Upper lobe of right lung (tissue), 1 donor: ENCODE measurements at regions not wholly inside any gene's neighbourhood (a gene's known extent, or its start where the extent isn't known, plus 50 kb on each side); places are given as distances from the start of the nearest gene placed in this dataset.

Source experiments
- ATAC-seq: fragments of 200-7000 bp; cut with Tn5 transposase; one replicate; pipeline ENCODE4 v1.9.1; 2020; ENCODE audit warnings: mild to moderate bottlenecking, moderate library complexity
- DNase-seq: peaks from one replicate; pipeline ENCODE4 v3.0.0-alpha.2; 2020
- H3K27ac ChIP-seq: fragments of 200-600 bp; one replicate; pipeline ENCODE4 v1.8.0; 2022
- H3K27me3 ChIP-seq: fragments of 200-600 bp; one replicate; pipeline ENCODE4 v1.8.0; 2022; ENCODE audit warnings: mild to moderate bottlenecking
- H3K36me3 ChIP-seq: fragments of 200-600 bp; one replicate; pipeline ENCODE4 v1.8.0; 2022
- H3K4me1 ChIP-seq: fragments of 200-600 bp; one replicate; pipeline ENCODE4 v1.8.0; 2022
- H3K4me3 ChIP-seq: fragments of 200-600 bp; one replicate; pipeline ENCODE4 v1.8.0; 2022; ENCODE audit warnings: mild to moderate bottlenecking
- H3K9me3 ChIP-seq: fragments of 200-600 bp; one replicate; pipeline ENCODE4 v1.8.0; 2022
- CTCF ChIP-seq: fragments of 200-600 bp; IDR thresholded peaks from one replicate; pipeline ENCODE4 v1.8.0; 2022; ENCODE audit warnings: antibody characterized with exemption
- intact Hi-C: fragments of 100-400 bp; cut with DNase I; formaldehyde crosslinking; loops from one replicate; pipeline ENCODE4 v1.11.0; 2022
- donor health status: DM: no; HTN: yes; CAD: no; lungs with severe emphysema.

- Histone ChIP-seq H3K27ac (no peak overlapping the region), H3K9me3 (no peaks in the 10 kb centered on the region), H3K4me3 (no peak overlapping the region), H3K27me3 (no peaks in the 10 kb centered on the region), H3K36me3 (no peaks in the 10 kb centered on the region), H3K4me1 (no peaks in the 10 kb centered on the region)
- DNase-seq (no peak), ATAC-seq (no peak)
- no peak for TF ChIP-seq CTCF
- intact Hi-C loops, result no loop called here
Observed at GRCh38 chr4:159765382-159765781, 662.5 kb downstream of the RAPGEF2 start.

GRCh38 chr4:159766241-159766640, 663.4 kb downstream of the RAPGEF2 start:
- no peak for TF ChIP-seq CTCF
- H3K4me1 ChIP-seq, result no peaks in the 10 kb centered on the region
- ATAC-seq (no peak), DNase-seq (no peak)
- no peak overlapping the region for H3K4me3 ChIP-seq
- H3K9me3 ChIP-seq, result no peaks in the 10 kb centered on the region
- intact Hi-C loops, result no loop called here
- no peak overlapping the region for H3K27ac ChIP-seq
- no peaks in the 10 kb centered on the region for H3K27me3 ChIP-seq
- no peaks in the 10 kb centered on the region for H3K36me3 ChIP-seq

GRCh38 chr4:159767406-159767805, 664.5 kb downstream of the RAPGEF2 start:
- no peak for TF ChIP-seq CTCF
- no peak for DNase-seq

GRCh38 chr4:159768016-159768415, 665.1 kb downstream of the RAPGEF2 start:
- H3K9me3 ChIP-seq, result no peaks in the 10 kb centered on the region
- TF ChIP-seq CTCF, result no peak
- H3K36me3 ChIP-seq, result no peaks in the 10 kb centered on the region
- H3K4me3 ChIP-seq, result no peak overlapping the region
- no peaks in the 10 kb centered on the region for H3K4me1 ChIP-seq
- no peak overlapping the region for H3K27ac ChIP-seq
- ATAC-seq (no peak), DNase-seq (no peak)
- H3K27me3 ChIP-seq, result no peaks in the 10 kb centered on the region
- intact Hi-C loops, result no loop called here

More at GRCh38 chr4:159767406-159767805, 664.5 kb downstream of the RAPGEF2 start:
- Histone ChIP-seq H3K27me3 (no peaks in the 10 kb centered on the region), H3K4me3 (no peak overlapping the region), H3K4me1 (no peaks in the 10 kb centered on the region), H3K27ac (no peak overlapping the region), H3K9me3 (no peaks in the 10 kb centered on the region), H3K36me3 (no peaks in the 10 kb centered on the region)
- intact Hi-C loops, result no loop called here
- ATAC-seq, result no peak

- Histone ChIP-seq H3K27me3 (no peaks in the 10 kb centered on the region), H3K36me3 (no peaks in the 10 kb centered on the region), H3K4me3 (no peak overlapping the region), H3K9me3 (no peaks in the 10 kb centered on the region), H3K27ac (no peak overlapping the region), H3K4me1 (no peaks in the 10 kb centered on the region)
- ATAC-seq, result no peak
- no peak for DNase-seq
- no peak for TF ChIP-seq CTCF
- intact Hi-C loops, result no loop called here
Observed at GRCh38 chr4:159770401-159770800, 667.5 kb downstream of the RAPGEF2 start.

GRCh38 chr4:159770969-159771368, 668.1 kb downstream of the RAPGEF2 start:
- ATAC-seq, result no peak
- no peaks in the 10 kb centered on the region for H3K36me3 ChIP-seq

More at GRCh38 chr4:159770969-159771368, 668.1 kb downstream of the RAPGEF2 start:
- Histone ChIP-seq H3K27me3 (no peaks in the 10 kb centered on the region), H3K27ac (no peak overlapping the region), H3K4me3 (no peak overlapping the region), H3K4me1 (no peaks in the 10 kb centered on the region), H3K9me3 (no peaks in the 10 kb centered on the region)
- TF ChIP-seq CTCF, result no peak
- intact Hi-C loops, result no loop called here
- no peak for DNase-seq
